Thymus (tissue), 11 donors: ENCODE measurements at regions not wholly inside any gene's neighbourhood (a gene's known extent, or its start where the extent isn't known, plus 50 kb on each side); places are given as distances from the start of the nearest gene placed in this dataset.

Experiments used
- DNase-seq, 9 donors: peaks; one replicate each; pipeline ENCODE4 v3.0.0-alpha.2; 2013; ENCODE audit warnings: low spot score in 9 of 9, low read depth in 6 of 9, missing footprints in 1 of 9
- H3K27ac ChIP-seq, 2 donors: one replicate each; pipeline ENCODE4 v1.5.1; 2013; ENCODE audit warnings: control low read depth in 1 of 2, low read depth in 1 of 2, low read length in 1 of 2, mild to moderate bottlenecking in 1 of 2, moderate library complexity in 1 of 2
- H3K27me3 ChIP-seq, 2 donors: one replicate each; pipeline ENCODE4 v1.5.1; 2013; ENCODE audit warnings: low read length in 1 of 2; ENCODE audit not compliant: control insufficient read depth in 2 of 2, insufficient read depth in 1 of 2
- H3K36me3 ChIP-seq, 2 donors: one replicate each; pipeline ENCODE4 v1.5.1; 2013; ENCODE audit warnings: low read length in 1 of 2, mild to moderate bottlenecking in 1 of 2, moderate library complexity in 1 of 2; ENCODE audit not compliant: control insufficient read depth in 2 of 2, insufficient read depth in 2 of 2
- H3K4me1 ChIP-seq, 2 donors: one replicate each; pipeline ENCODE4 v1.5.1; 2013; ENCODE audit warnings: low read length in 2 of 2; ENCODE audit not compliant: control insufficient read depth in 2 of 2, insufficient read depth in 2 of 2
- H3K4me3 ChIP-seq, 2 donors: one replicate each; pipeline ENCODE4 v1.5.1; 2013; ENCODE audit warnings: low read length in 2 of 2, control low read depth in 1 of 2, mild to moderate bottlenecking in 1 of 2
- H3K9me3 ChIP-seq, 2 donors: one replicate each; pipeline ENCODE4 v1.5.1; 2013; ENCODE audit warnings: low read length in 1 of 2, mild to moderate bottlenecking in 1 of 2; ENCODE audit not compliant: control insufficient read depth in 2 of 2, insufficient read depth in 1 of 2
- WGBS: extraction: QIAGEN DNeasy Blood & Tissue Kit; methylation state at CpG from one replicate; pipeline ENCODE4 v1.1.7; 2013; 5-methylcytosine and 5-hydroxymethylcytosine counted together
- donor health status: healthy.

DNA sequence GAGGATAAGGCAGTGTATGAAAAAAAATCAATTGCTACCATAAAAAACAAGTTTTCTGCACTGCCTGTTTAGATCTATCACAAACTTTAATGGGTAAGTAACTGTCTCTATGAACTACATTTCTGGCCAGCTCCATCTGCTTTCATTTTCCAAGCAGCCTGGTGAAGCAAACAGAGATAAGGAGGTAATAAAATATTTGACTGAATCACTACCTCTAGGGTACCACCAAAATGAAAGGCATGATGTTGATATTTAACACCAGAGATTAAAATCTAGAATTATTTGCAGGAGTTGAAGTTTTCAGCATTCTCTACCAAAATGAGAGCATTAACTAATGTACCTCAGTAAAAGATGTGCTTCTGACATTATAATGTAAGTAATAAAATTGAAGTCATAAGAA lies 863.5 kb upstream of the MGAT4C start:
- H3K9me3 ChIP-seq = peaks cover 0 to 3% of the 10 kb centered on the region in 2 donors
- H3K36me3 ChIP-seq = no peaks in the 10 kb centered on the region
- H3K4me1 ChIP-seq = no peaks in the 10 kb centered on the region
- DNase-seq = no peak
- H3K27me3 ChIP-seq = no peaks in the 10 kb centered on the region
- H3K4me3 ChIP-seq = no peak overlapping the region
- no peak overlapping the region for H3K27ac ChIP-seq

DNA sequence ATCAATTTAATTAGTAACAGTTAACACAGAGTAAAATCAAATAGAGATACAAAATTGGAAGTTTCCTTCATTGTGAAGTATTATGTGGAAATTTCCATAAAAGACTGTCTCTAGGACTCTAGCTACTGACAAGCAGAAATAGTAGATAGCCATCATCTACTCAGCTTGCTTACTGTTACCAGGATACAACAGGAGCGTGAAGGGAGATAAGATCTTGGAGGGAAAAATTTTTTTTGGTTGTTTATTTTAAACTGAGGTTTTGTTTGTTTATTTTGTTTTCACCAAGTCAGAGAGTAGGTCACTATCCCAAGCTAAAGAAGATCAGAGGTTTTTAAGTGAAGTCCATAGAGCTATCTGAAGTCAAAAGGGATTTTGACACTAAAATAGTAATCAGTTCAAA lies 861.3 kb upstream of the MGAT4C start:
- Histone ChIP-seq H3K9me3 (no peaks in the 10 kb centered on the region), H3K27me3 (no peaks in the 10 kb centered on the region), H3K4me1 (no peaks in the 10 kb centered on the region), H3K27ac (no peak overlapping the region), H3K4me3 (no peak overlapping the region), H3K36me3 (no peaks in the 10 kb centered on the region)
- WGBS = 73% methylated on average over 1 of the region's 1 CpG
- no peak for DNase-seq

- no peaks in the 10 kb centered on the region for H3K27me3 ChIP-seq
- H3K9me3 ChIP-seq = no peaks in the 10 kb centered on the region
- H3K4me1 ChIP-seq = no peaks in the 10 kb centered on the region
- no peak overlapping the region for H3K27ac ChIP-seq
- H3K4me3 ChIP-seq = no peak overlapping the region
- DNase-seq = no peak
- H3K36me3 ChIP-seq = no peaks in the 10 kb centered on the region
- WGBS = 73% methylated on average over 6 of the region's 6 CpGs
These were observed 860.6 kb upstream of the MGAT4C start for GRCh38 chr12:87116780-87117179.

- no peaks in the 10 kb centered on the region for H3K4me1 ChIP-seq
- no peak overlapping the region for H3K4me3 ChIP-seq
- H3K27me3 ChIP-seq = no peaks in the 10 kb centered on the region
- H3K9me3 ChIP-seq = no peaks in the 10 kb centered on the region
- DNase-seq = no peak
- no peak overlapping the region for H3K27ac ChIP-seq
- no peaks in the 10 kb centered on the region for H3K36me3 ChIP-seq
- WGBS = 89% methylated on average over 3 of the region's 3 CpGs
These were observed 856.6 kb upstream of the MGAT4C start for GRCh38 chr12:87112571-87113345.

GRCh38 chr12:87107766-87108165 lies 851.6 kb upstream of the MGAT4C start:
- no peaks in the 10 kb centered on the region for H3K9me3 ChIP-seq
- WGBS = 83% methylated on average over 3 of the region's 3 CpGs
- no peaks in the 10 kb centered on the region for H3K4me1 ChIP-seq
- H3K36me3 ChIP-seq = no peaks in the 10 kb centered on the region
- no peak overlapping the region for H3K27ac ChIP-seq
- no peaks in the 10 kb centered on the region for H3K27me3 ChIP-seq
- H3K4me3 ChIP-seq = no peak overlapping the region
- no peak for DNase-seq

DNA sequence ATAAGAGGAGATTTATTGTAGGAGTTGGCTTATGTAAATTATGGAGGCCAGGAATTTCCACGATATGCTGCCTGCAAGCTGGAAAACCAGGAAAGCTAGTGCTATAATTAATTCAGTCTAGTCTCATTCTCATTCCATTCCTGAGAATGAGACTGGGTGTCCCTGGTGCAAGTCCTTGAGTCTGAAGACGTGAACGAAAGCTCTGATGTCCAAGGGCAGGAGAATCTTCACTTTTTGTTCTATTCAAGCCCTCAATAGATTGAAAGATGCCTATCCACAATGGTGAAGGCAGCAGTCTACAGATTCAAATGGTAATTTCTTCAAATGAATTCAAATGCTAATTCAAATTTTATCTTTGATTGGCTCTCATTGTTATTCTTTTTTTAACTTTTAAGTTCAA lies 851.1 kb upstream of the MGAT4C start:
- H3K4me1 ChIP-seq = no peaks in the 10 kb centered on the region
- H3K9me3 ChIP-seq = no peaks in the 10 kb centered on the region
- no peak overlapping the region for H3K4me3 ChIP-seq
- WGBS = 88% methylated on average over 3 of the region's 3 CpGs
- no peaks in the 10 kb centered on the region for H3K36me3 ChIP-seq
- no peaks in the 10 kb centered on the region for H3K27me3 ChIP-seq
- no peak for DNase-seq
- no peak overlapping the region for H3K27ac ChIP-seq

GRCh38 chr12:87096082-87096585 lies 839.9 kb upstream of the MGAT4C start:
- WGBS = 83% methylated on average over 4 of the region's 4 CpGs

GRCh38 chr12:87094356-87094755 lies 838.2 kb upstream of the MGAT4C start:
- no peak overlapping the region for H3K4me3 ChIP-seq
- H3K4me1 ChIP-seq = no peaks in the 10 kb centered on the region
- no peak overlapping the region for H3K27ac ChIP-seq
- peaks cover 0 to 3% of the 10 kb centered on the region in 2 donors for H3K9me3 ChIP-seq
- no peak for DNase-seq
- H3K27me3 ChIP-seq = no peaks in the 10 kb centered on the region
- H3K36me3 ChIP-seq = no peaks in the 10 kb centered on the region
- WGBS = 91% methylated on average over 3 of the region's 3 CpGs

More at GRCh38 chr12:87096082-87096585, 839.9 kb upstream of the MGAT4C start:
- Histone ChIP-seq H3K9me3 (peaks cover 0 to 3% of the 10 kb centered on the region in 2 donors), H3K27ac (no peak overlapping the region), H3K4me1 (no peaks in the 10 kb centered on the region), H3K4me3 (no peak overlapping the region), H3K27me3 (no peaks in the 10 kb centered on the region), H3K36me3 (no peaks in the 10 kb centered on the region)
- no peak for DNase-seq

GRCh38 chr12:87092421-87092820 lies 836.2 kb upstream of the MGAT4C start:
- WGBS = 86% methylated on average over 1 of the region's 1 CpG
- Histone ChIP-seq H3K27me3 (no peaks in the 10 kb centered on the region), H3K9me3 (no peaks in the 10 kb centered on the region), H3K27ac (no peak overlapping the region), H3K36me3 (no peaks in the 10 kb centered on the region), H3K4me3 (no peak overlapping the region), H3K4me1 (no peaks in the 10 kb centered on the region)
- no peak for DNase-seq
